ENCODE measurements at regions not wholly inside any gene's neighbourhood (a gene's known extent, or its start where the extent isn't known, plus 50 kb on each side); places are given as distances from the start of the nearest gene placed in this dataset.

GRCh38 chr5:173819521-173819920 lies 68.6 kb upstream of the CPEB4 start:
- TF ChIP-seq POLR2A (IDR thresholded peaks at IDR 0.05) (no peak), CTCF (IDR thresholded peaks at IDR 0.05) (no peak)

Measured in heart left ventricle (tissue), 13 donors.